ENCODE measurements at regions not wholly inside any gene's neighbourhood (a gene's known extent, or its start where the extent isn't known, plus 50 kb on each side); places are given as distances from the start of the nearest gene placed in this dataset.
"Not testable (repeated sequence)": the region's sequence is repeated elsewhere in the genome, so short reads cannot be mapped to it uniquely, and the experiment has no call there.

GRCh38 chr5:36552651-36553393 is 53.6 kb upstream of the SLC1A3 start:
- no peaks in the 10 kb centered on the region for H3K4me1 Mint-ChIP-seq
- no peaks in the 10 kb centered on the region for H3K36me3 Mint-ChIP-seq (ENCODE audit: low read depth)
- no peak overlapping the region for H3K4me3 Mint-ChIP-seq
- no peak overlapping the region for H3K27ac Mint-ChIP-seq
- no peak for TF ChIP-seq CTCF (IDR thresholded peaks at IDR 0.05; ENCODE audit: unreplicated experiment in 3 of 3)
- peaks cover 14% of the 10 kb centered on the region for H3K9me3 Mint-ChIP-seq
- peaks cover 3% of the 10 kb centered on the region for H3K27me3 Mint-ChIP-seq (ENCODE audit: low read depth)

- H3K9me3 Mint-ChIP-seq, result peaks cover 14% of the 10 kb centered on the region
- H3K27me3 Mint-ChIP-seq (ENCODE audit: low read depth); H3K36me3 Mint-ChIP-seq (ENCODE audit: low read depth); H3K4me3 Mint-ChIP-seq; H3K27ac Mint-ChIP-seq; H3K4me1 Mint-ChIP-seq: not testable (repeated sequence)
Measured at GRCh38 chr5:36555035-36555434, 51.4 kb upstream of the SLC1A3 start.

All from nephron (organoid).